ENCODE measurements at regions not wholly inside any gene's neighbourhood (a gene's known extent, or its start where the extent isn't known, plus 50 kb on each side); places are given as distances from the start of the nearest gene placed in this dataset.

DNA sequence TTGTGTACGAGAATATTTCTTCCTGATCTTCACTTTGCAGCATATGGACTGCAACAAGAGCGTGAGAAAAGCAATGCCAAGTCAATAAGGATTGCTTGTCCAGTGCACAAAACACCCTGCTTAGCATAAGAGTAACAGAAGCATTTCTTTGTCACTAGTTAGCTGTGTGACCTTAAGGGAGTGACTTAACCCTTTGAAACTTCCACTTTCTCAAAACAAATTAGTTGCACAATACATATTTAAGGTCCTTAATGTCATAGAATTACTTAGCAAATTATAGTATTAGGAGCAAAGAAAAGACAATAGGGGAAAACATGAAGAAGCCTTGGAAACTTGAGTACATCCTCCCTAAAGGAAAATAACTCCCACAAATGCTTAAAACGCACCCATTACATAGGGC lies 230.1 kb downstream of the RNF152 start:
- Histone ChIP-seq H3K36me3 (no peaks in the 10 kb centered on the region), H3K4me3 (no peak overlapping the region), H3K27me3 (no peaks in the 10 kb centered on the region), H3K27ac (no peak overlapping the region), H3K4me1 (peaks cover 0 to 10% (median 1%) of the 10 kb centered on the region in 4 donors), H3K9me3 (no peaks in the 10 kb centered on the region)
- TF ChIP-seq POLR2AphosphoS5 (IDR thresholded peaks at IDR 0.05) (no peak), EP300 (IDR thresholded peaks at IDR 0.05; ENCODE audit: low read depth) (no peak), POLR2A (IDR thresholded peaks at IDR 0.05) (no peak)
- TF ChIP-seq, protein P1, sequence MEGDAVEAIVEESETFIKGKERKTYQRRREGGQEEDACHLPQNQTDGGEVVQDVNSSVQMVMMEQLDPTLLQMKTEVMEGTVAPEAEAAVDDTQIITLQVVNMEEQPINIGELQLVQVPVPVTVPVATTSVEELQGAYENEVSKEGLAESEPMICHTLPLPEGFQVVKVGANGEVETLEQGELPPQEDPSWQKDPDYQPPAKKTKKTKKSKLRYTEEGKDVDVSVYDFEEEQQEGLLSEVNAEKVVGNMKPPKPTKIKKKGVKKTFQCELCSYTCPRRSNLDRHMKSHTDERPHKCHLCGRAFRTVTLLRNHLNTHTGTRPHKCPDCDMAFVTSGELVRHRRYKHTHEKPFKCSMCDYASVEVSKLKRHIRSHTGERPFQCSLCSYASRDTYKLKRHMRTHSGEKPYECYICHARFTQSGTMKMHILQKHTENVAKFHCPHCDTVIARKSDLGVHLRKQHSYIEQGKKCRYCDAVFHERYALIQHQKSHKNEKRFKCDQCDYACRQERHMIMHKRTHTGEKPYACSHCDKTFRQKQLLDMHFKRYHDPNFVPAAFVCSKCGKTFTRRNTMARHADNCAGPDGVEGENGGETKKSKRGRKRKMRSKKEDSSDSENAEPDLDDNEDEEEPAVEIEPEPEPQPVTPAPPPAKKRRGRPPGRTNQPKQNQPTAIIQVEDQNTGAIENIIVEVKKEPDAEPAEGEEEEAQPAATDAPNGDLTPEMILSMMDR (IDR thresholded peaks at IDR 0.05) = no peak
- 59 to 91% methylated on average over 3 of the region's 3 CpGs for WGBS, 2 donors (ENCODE audit: low coverage in 1 of 2)
- in situ Hi-C loops (cut with MboI; ENCODE audit: low pct_ligation_motif_present in 1 of 4, low pct_unique_long_range_greater_than_20kb in 1 of 4, low sequenced_read_pairs in 3 of 4) = no loop called here
- DNase-seq = no peak
- intact Hi-C loops (cut with DNase I; ENCODE audit: low total_unique reads) = no loop called here

DNA sequence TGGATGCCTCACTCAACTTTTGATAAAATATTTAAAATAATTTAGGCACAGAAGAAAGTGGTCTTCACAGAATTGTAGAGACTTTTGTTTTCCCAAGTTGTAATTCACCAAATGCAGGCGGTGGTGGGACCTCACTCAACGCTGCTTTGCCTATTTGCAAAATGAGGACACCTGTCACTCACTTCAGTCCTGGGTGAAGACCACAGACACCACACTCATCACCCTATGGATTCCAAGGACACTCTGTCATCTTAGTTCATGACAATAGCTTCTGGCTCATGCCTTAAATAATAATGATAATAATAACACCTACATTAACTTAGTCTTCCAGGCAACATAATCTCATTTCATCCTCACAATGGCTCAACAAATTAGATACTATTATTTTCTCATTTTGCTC lies 234.4 kb downstream of the RNF152 start:
- no peak overlapping the region for H3K27ac ChIP-seq
- no peak for DNase-seq
- no peaks in the 10 kb centered on the region for H3K36me3 ChIP-seq
- intact Hi-C loops (cut with DNase I; ENCODE audit: low total_unique reads) = no loop called here
- WGBS, 2 donors (ENCODE audit: low coverage in 1 of 2) = 44 to 86% methylated on average over 2 of the region's 2 CpGs
- H3K27me3 ChIP-seq = no peaks in the 10 kb centered on the region
- H3K4me3 ChIP-seq = no peak overlapping the region
- H3K4me1 ChIP-seq = no peaks in the 10 kb centered on the region
- H3K9me3 ChIP-seq = no peaks in the 10 kb centered on the region
- in situ Hi-C loops (cut with MboI; ENCODE audit: low pct_ligation_motif_present in 1 of 4, low pct_unique_long_range_greater_than_20kb in 1 of 4, low sequenced_read_pairs in 3 of 4) = no loop called here
- no peak for TF ChIP-seq EP300 (IDR thresholded peaks at IDR 0.05; ENCODE audit: low read depth)
- no peak for TF ChIP-seq POLR2A (IDR thresholded peaks at IDR 0.05)
- no peak for TF ChIP-seq POLR2AphosphoS5 (IDR thresholded peaks at IDR 0.05)
- TF ChIP-seq, protein P1 (IDR thresholded peaks at IDR 0.05) = no peak

DNA sequence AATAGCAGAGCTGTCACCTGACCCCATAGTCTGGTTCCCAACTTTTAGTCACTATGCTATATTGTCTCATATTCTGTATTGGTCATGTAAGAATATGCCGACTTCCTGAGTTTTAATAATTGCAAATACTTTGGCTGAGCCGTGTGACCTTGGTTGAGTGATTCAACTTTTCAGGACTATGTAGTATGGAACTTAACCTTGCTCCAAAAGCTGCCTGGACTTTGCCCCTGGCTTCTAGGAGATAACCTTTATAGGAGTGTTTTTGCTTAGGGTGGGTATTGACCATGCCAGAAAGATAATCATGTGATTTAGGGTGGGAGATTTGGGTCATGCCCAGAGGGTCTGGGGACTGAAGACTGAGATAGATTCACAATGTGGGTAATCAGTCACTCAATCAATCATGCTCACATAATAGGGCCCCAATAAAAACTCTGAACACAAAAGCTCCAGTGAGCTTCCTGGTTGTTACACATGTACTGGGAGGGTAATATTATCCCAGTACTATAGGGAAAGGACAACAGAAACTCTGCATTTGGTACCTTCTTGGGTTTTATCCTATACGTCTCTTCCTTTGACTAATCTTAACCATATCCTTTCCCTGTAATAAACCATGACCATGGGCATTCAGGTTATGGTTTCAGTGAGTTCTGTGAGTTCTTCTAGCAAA lies 235.6 kb downstream of the RNF152 start:
- in situ Hi-C loops (cut with MboI; ENCODE audit: low pct_ligation_motif_present in 1 of 4, low pct_unique_long_range_greater_than_20kb in 1 of 4, low sequenced_read_pairs in 3 of 4) (no loop called here), intact Hi-C loops (cut with DNase I; ENCODE audit: low total_unique reads) (no loop called here)
- WGBS, 2 donors (ENCODE audit: low coverage in 1 of 2) = 90 to 100% methylated on average over 1 to 3 of the region's 3 CpGs
- Histone ChIP-seq H3K36me3 (no peaks in the 10 kb centered on the region), H3K4me1 (peaks cover 0 to 4% (median 0%) of the 10 kb centered on the region in 4 donors), H3K9me3 (no peaks in the 10 kb centered on the region), H3K27ac (no peak overlapping the region), H3K27me3 (no peaks in the 10 kb centered on the region), H3K4me3 (no peak overlapping the region)
- DNase-seq = no peak
- TF ChIP-seq, protein P1 (IDR thresholded peaks at IDR 0.05) = no peak
- TF ChIP-seq POLR2AphosphoS5 (IDR thresholded peaks at IDR 0.05) (no peak), EP300 (IDR thresholded peaks at IDR 0.05; ENCODE audit: low read depth) (no peak), POLR2A (IDR thresholded peaks at IDR 0.05) (no peak)

DNA sequence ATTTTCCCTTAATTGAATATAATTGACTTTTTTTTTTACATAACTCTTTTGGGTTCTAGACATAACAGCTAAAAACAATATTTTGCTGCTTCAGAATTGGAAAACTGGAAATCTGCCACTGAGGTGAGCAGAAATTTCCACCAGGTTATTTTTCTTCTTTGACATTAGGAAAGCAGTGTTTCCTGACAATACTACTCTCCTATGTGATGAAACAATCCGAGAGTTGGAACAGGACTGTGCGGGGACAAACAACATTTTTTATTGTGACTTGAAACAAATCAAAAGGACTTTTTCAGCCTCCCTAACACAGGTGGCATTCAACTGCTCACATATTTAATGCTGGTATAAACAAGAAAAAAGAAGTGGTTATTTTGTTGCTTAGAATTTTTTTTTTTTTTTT lies 237.2 kb downstream of the RNF152 start:
- 73 to 91% methylated on average over 2 of the region's 2 CpGs for WGBS, 2 donors (ENCODE audit: low coverage in 1 of 2)
- no peak for DNase-seq

More for the DNA sequence above, 237.2 kb downstream of the RNF152 start:
- no peaks in the 10 kb centered on the region for H3K27me3 ChIP-seq
- H3K36me3 ChIP-seq = no peaks in the 10 kb centered on the region
- in situ Hi-C loops (cut with MboI; ENCODE audit: low pct_ligation_motif_present in 1 of 4, low pct_unique_long_range_greater_than_20kb in 1 of 4, low sequenced_read_pairs in 3 of 4) (no loop called here), intact Hi-C loops (cut with DNase I; ENCODE audit: low total_unique reads) (no loop called here)
- H3K27ac ChIP-seq = no peak overlapping the region
- H3K9me3 ChIP-seq = no peaks in the 10 kb centered on the region
- TF ChIP-seq EP300 (IDR thresholded peaks at IDR 0.05; ENCODE audit: low read depth) (no peak), POLR2AphosphoS5 (IDR thresholded peaks at IDR 0.05) (no peak), POLR2A (IDR thresholded peaks at IDR 0.05) (no peak)
- TF ChIP-seq, protein P1 (IDR thresholded peaks at IDR 0.05) = no peak
- peaks cover 0 to 19% (median 5%) of the 10 kb centered on the region in 4 donors for H3K4me1 ChIP-seq
- H3K4me3 ChIP-seq = no peak overlapping the region
